Neural cell (in vitro differentiated cells): ENCODE measurements at regions not wholly inside any gene's neighbourhood (a gene's known extent, or its start where the extent isn't known, plus 50 kb on each side); places are given as distances from the start of the nearest gene placed in this dataset.

Experiments
- CTCF ChIP-seq: fragments of 450-650 bp; IDR thresholded peaks from 2 replicates; pipeline ENCODE4 v1.5.1; 2014; ENCODE audit warnings: antibody characterized with exemption, mild to moderate bottlenecking, moderate library complexity; ENCODE audit not compliant: poor library complexity, severe bottlenecking
- EZH2 ChIP-seq: fragments of 200-600, 300-800 bp; shearing (Covaris generic), sonication (generic); IDR thresholded peaks from 2 replicates; pipeline ENCODE4 v1.6.1; 2014; ENCODE audit warnings: antibody characterized with exemption, low read length, borderline replicate concordance, mild to moderate bottlenecking; ENCODE audit not compliant: insufficient read depth, poor library complexity, severe bottlenecking
- POLR2AphosphoS5 ChIP-seq: IDR thresholded peaks from 2 replicates; pipeline ENCODE4 v1.6.1; 2012
- RAD21 ChIP-seq: fragments of 450-650 bp; conservative IDR thresholded peaks from 2 replicates; pipeline ENCODE4 v1.6.1; 2014; ENCODE audit warnings: antibody characterized with exemption, mild to moderate bottlenecking, moderate library complexity
- TAF1 ChIP-seq: IDR thresholded peaks from 2 replicates; pipeline ENCODE4 v1.6.1; 2012; ENCODE audit warnings: low read depth

GRCh38 chr5:66345281-66345680 is 201.2 kb downstream of the SREK1 start:
- TF ChIP-seq POLR2AphosphoS5, result no peak
- no peak for TF ChIP-seq CTCF
- no peak for TF ChIP-seq EZH2
- no peak for TF ChIP-seq RAD21
- no peak for TF ChIP-seq TAF1
